ENCODE measurements at regions not wholly inside any gene's neighbourhood (a gene's known extent, or its start where the extent isn't known, plus 50 kb on each side); places are given as distances from the start of the nearest gene placed in this dataset.
"Not testable (repeated sequence)": the region's sequence is repeated elsewhere in the genome, so short reads cannot be mapped to it uniquely, and the experiment has no call there.

DNA sequence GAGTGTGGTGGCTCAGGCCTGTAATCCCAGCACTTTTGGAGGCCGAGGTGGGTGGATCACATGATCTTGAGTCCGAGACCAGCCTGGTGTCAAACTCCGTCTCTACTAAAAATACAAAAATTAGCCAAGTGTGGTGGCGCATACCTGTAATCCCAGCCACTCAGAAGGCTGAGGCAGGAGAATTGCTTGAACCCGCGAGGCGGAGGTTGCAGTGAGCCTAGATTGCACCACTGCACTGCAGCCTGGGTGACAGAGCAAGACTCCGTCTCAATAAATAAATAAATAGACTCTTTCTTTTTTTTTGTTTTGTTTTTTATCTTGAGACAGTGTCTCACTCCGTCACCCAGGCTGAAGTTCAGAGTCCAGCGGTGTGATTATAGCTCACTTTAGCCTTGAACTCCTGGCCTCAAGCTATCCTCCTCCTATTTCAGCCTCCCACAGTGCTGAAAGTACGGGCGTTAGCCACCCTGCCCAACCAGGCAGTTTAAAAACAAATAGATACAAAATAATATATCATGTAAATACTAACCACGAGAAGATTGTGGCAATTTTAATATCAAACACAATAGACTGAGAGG lies 1158.0 kb upstream of the TMEFF2 start:
- DNase-seq (ENCODE audit: low read depth, low spot score): not testable (repeated sequence)

DNA sequence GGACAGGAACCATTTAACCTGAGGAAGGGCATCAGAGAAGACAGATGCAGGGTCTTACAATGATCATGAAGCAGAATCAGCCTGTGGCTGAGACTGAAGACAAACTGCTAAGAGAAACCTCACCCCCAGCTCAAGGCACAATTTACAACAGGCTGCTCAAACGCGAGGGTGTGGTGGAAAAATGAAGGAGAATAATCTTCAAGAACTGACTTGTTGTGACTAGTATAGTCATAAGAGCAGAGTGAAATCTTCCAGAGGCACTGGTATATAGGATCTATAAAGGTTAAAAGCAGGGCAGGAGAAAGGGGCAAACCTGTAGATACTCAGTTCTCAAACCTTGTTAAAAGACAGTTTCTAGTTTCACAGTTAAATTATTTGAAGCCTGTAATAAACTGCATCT lies 1155.8 kb upstream of the TMEFF2 start:
- DNase-seq (ENCODE audit: low read depth, low spot score): no peak

GRCh38 chr2:193349642-193350041 lies 1154.9 kb upstream of the TMEFF2 start:
- no peak for DNase-seq (ENCODE audit: low read depth, low spot score)

GRCh38 chr2:193348055-193348454 lies 1153.3 kb upstream of the TMEFF2 start:
- no peak for DNase-seq (ENCODE audit: low read depth, low spot score)

DNA sequence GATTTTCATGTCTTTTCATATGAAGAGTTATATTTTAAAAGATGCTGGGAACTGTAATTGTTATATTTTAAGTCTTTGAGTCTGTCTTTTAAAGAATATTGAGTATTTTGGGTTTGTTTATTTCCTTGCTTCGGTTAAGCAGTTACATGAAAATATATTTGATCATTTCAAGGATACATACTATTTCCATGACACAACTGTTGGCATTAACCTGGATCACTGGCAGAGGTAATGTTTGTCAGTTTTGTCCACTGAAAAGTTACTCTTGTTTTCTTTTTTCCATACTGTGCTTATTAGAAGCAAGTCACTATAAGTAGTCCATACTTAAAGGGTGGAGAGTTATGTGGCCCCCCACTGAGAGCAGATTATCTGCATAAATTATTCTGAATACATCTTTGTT lies 1142.0 kb upstream of the TMEFF2 start:
- no peak for DNase-seq (ENCODE audit: low read depth, low spot score)

- DNase-seq (ENCODE audit: low read depth, low spot score): no peak
Measured at GRCh38 chr2:193334401-193334800, 1139.7 kb upstream of the TMEFF2 start.

- DNase-seq (ENCODE audit: low read depth, low spot score): no peak
Measured at GRCh38 chr2:193333539-193333938, 1138.8 kb upstream of the TMEFF2 start.

- no peak for DNase-seq (ENCODE audit: low read depth, low spot score)
Measured at GRCh38 chr2:193332941-193333340, 1138.2 kb upstream of the TMEFF2 start.

- DNase-seq (ENCODE audit: low read depth, low spot score): no peak
Measured at GRCh38 chr2:193331676-193332075, 1136.9 kb upstream of the TMEFF2 start.

DNA sequence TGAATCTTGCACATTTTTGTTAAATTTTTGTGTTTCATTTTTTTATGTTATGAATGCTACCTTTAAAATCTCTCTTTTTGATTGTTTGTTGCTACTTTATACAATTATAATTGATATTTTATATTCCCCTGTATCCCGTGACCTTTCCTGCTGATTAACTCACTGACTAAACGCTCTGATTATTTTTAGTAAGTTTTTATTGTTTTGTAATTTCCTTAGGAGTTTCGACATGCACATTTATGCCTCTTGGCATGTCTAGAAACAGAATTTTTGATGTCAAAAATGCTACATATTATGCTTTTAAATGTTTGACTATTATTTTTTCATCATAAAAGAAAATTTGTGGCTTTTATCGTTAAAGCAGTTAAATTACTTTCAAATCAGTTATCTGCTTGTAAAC lies 1131.6 kb upstream of the TMEFF2 start:
- DNase-seq (ENCODE audit: low read depth, low spot score): no peak

GRCh38 chr2:193315428-193316091 lies 1120.8 kb upstream of the TMEFF2 start:
- no peak for DNase-seq (ENCODE audit: low read depth, low spot score)

GRCh38 chr2:193303464-193303863 lies 1108.7 kb upstream of the TMEFF2 start:
- DNase-seq (ENCODE audit: low read depth, low spot score): no peak

GRCh38 chr2:193294371-193294770 lies 1099.6 kb upstream of the TMEFF2 start:
- DNase-seq (ENCODE audit: low read depth, low spot score): no peak

DNA sequence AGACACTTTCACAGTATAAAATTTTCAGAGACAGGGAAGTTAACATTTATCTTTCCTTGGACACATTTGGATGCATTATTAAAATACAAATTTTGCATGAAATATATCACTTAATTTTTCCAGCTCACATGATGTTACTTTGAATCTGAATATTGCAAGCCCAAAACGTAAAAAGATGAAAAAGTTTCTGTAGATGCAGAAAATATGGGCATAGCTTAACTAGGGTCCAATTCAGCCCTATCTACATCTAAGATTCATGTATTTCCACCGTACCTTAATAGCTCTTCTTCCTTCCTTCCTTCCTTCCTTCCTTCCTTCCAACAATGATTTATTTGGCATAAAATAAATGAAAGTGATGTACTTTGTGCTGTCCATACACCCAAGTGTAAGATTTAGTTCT lies 1084.6 kb upstream of the TMEFF2 start:
- DNase-seq (ENCODE audit: low read depth, low spot score): no peak

DNA sequence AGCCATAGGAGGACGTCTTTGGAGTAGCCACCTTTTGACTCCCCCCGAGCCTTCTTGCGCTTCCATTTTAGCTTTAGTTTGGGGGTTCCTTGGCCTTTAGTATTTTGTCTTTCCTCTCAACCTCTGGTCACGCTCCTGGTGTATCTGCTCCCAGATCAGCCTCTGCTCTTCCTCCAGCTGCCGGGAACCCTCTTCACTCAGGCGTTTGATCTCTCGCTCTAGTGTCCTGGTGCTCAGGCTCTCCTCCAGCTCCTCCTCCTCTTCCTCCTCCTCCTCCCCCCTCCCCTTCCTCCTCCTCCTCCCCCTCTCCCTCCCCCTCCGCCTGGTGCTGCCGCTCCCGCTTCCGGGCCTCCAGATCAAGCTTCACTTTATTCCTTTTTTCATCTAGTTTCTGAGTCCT lies 1082.3 kb upstream of the TMEFF2 start:
- DNase-seq (ENCODE audit: low read depth, low spot score): no peak

DNA sequence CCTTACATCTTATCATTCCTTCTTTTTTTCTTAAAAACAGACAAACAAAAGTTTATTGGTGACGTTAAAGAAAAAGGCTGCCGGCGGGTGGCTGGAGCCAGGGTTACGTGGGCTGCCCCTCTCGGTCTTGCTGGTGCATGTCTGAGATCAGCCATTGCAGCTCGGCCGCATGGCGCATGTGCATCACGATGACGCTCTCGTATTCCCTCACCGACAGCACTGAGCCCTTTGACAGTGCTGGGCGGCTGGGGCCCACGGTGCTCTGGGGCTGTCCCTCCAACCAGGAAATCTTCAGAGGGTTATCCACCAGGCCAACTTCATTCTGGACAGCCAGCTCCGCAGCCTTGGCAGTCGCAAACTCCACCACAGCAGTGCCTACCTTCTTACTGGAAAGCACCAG lies 1081.8 kb upstream of the TMEFF2 start:
- no peak for DNase-seq (ENCODE audit: low read depth, low spot score)

DNA sequence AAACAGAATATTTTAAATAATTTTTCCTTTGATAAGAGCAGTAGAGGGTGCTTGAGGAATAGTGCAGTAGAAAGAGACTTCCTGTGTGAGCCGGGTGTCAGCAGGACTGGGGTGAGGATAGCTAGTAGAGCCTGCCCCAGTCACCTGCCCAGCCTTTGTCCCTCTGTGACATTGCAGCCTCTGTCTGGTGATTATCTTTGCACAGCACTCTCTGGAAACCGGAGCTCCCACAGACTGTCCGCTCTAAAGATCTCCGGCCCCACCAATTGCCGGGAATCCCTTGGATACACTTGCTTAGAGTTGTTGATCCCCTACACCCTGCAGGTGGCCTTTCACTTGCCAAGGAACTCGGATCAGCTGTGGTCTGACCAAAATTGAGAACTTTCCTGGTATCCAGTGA lies 1081.3 kb upstream of the TMEFF2 start:
- DNase-seq (ENCODE audit: low read depth, low spot score): no peak

- no peak for DNase-seq (ENCODE audit: low read depth, low spot score)
Measured at GRCh38 chr2:193272011-193272410, 1077.3 kb upstream of the TMEFF2 start.

GRCh38 chr2:193270816-193271215 lies 1076.1 kb upstream of the TMEFF2 start:
- no peak for DNase-seq (ENCODE audit: low read depth, low spot score)

GRCh38 chr2:193267496-193268002 lies 1072.8 kb upstream of the TMEFF2 start:
- no peak for DNase-seq (ENCODE audit: low read depth, low spot score)

GRCh38 chr2:193253014-193253530 lies 1058.3 kb upstream of the TMEFF2 start:
- DNase-seq (ENCODE audit: low read depth, low spot score): no peak

- DNase-seq (ENCODE audit: low read depth, low spot score): no peak
Measured at GRCh38 chr2:193251909-193252308, 1057.2 kb upstream of the TMEFF2 start.

DNA sequence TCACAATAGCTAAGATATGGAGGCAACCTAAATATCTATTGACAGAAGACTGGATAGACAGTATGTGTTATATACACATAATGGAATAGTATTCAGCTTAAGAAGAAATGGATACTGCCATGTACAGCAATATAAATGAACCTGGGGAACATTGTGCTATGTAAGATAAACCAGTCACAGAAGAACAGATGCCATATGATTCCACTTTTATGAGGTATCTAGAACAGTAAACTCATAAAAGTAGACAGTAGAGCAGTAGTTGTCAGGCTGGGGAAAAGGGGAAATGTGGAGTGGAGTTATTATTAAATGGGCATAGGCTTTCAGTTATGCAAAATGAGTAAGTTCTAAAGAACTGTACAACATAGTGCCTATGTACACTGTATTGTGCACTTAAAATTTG lies 1055.7 kb upstream of the TMEFF2 start:
- no peak for DNase-seq (ENCODE audit: low read depth, low spot score)

Data from activated CD4-positive, CD25-positive, alpha-beta regulatory T cell treated with anti-CD3 and anti-CD28 coated beads, Interleukin-2, amount 50 U/mL, for 16 hours (primary cell).